T-helper 1 cell treated with Interleukin-12 subunit alpha and Interleukin-12 subunit beta and Interleukin-4 antibody, amounts not matched to agents 30 μg/mL and 1 μg/mL, for 36 hours (primary cell): ENCODE measurements at regions not wholly inside any gene's neighbourhood (a gene's known extent, or its start where the extent isn't known, plus 50 kb on each side); places are given as distances from the start of the nearest gene placed in this dataset.
"Not testable (repeated sequence)": the region's sequence is repeated elsewhere in the genome, so short reads cannot be mapped to it uniquely, and the experiment has no call there.

Experiments
- H3K27ac Mint-ChIP-seq: one replicate; pipeline ENCODE4 v1.8.0; 2021; ENCODE audit warnings: mild to moderate bottlenecking, mixed read lengths
- H3K27me3 Mint-ChIP-seq: one replicate; pipeline ENCODE4 v1.8.0; 2021; ENCODE audit warnings: low read depth, mixed read lengths
- H3K36me3 Mint-ChIP-seq: one replicate; pipeline ENCODE4 v1.8.0; 2021; ENCODE audit warnings: low read depth, mixed read lengths
- H3K4me1 Mint-ChIP-seq: one replicate; pipeline ENCODE4 v1.8.0; 2021; ENCODE audit warnings: low read depth, mixed read lengths
- H3K4me3 Mint-ChIP-seq: one replicate; pipeline ENCODE4 v1.8.0; 2021; ENCODE audit warnings: mild to moderate bottlenecking, moderate library complexity, mixed read lengths
- H3K9me3 Mint-ChIP-seq: one replicate; pipeline ENCODE4 v1.8.0; 2021; ENCODE audit warnings: mixed read lengths

- not testable (repeated sequence) for H3K4me1 Mint-ChIP-seq, H3K9me3 Mint-ChIP-seq, H3K27ac Mint-ChIP-seq, H3K36me3 Mint-ChIP-seq, H3K4me3 Mint-ChIP-seq
- H3K27me3 Mint-ChIP-seq, result peaks cover 17% of the 10 kb centered on the region
These were observed 80.3 kb downstream of the ANXA5 start for GRCh38 chr4:121616449-121616848.

- H3K27ac Mint-ChIP-seq, result no peak overlapping the region
- H3K4me3 Mint-ChIP-seq, result no peak overlapping the region
- no peaks in the 10 kb centered on the region for H3K9me3 Mint-ChIP-seq
- no peaks in the 10 kb centered on the region for H3K36me3 Mint-ChIP-seq
- H3K4me1 Mint-ChIP-seq, result no peaks in the 10 kb centered on the region
- peaks cover 16% of the 10 kb centered on the region for H3K27me3 Mint-ChIP-seq
These were observed 82.7 kb downstream of the ANXA5 start for GRCh38 chr4:121614101-121614500.

- H3K36me3 Mint-ChIP-seq, result no peaks in the 10 kb centered on the region
- no peak overlapping the region for H3K27ac Mint-ChIP-seq
- H3K4me1 Mint-ChIP-seq, result peaks cover 4% of the 10 kb centered on the region
- no peaks in the 10 kb centered on the region for H3K9me3 Mint-ChIP-seq
- H3K4me3 Mint-ChIP-seq, result no peak overlapping the region
- H3K27me3 Mint-ChIP-seq, result peaks cover 24% of the 10 kb centered on the region
These were observed 97.7 kb downstream of the ANXA5 start for GRCh38 chr4:121599049-121599448.

- Mint-ChIP-seq H3K36me3 (no peaks in the 10 kb centered on the region), H3K4me3 (no peak overlapping the region), H3K9me3 (no peaks in the 10 kb centered on the region), H3K27ac (no peak overlapping the region), H3K4me1 (peaks cover 4% of the 10 kb centered on the region), H3K27me3 (peaks cover 15% of the 10 kb centered on the region)
These were observed 99.3 kb downstream of the ANXA5 start for GRCh38 chr4:121597346-121597934.

GRCh38 chr4:121594796-121595526, 101.8 kb downstream of the ANXA5 start:
- H3K27me3 Mint-ChIP-seq, result peaks cover 9% of the 10 kb centered on the region
- H3K27ac Mint-ChIP-seq, result no peak overlapping the region
- H3K9me3 Mint-ChIP-seq, result no peaks in the 10 kb centered on the region
- no peaks in the 10 kb centered on the region for H3K36me3 Mint-ChIP-seq
- H3K4me1 Mint-ChIP-seq, result peaks cover 4% of the 10 kb centered on the region
- no peak overlapping the region for H3K4me3 Mint-ChIP-seq

- Mint-ChIP-seq H3K9me3 (no peaks in the 10 kb centered on the region), H3K27me3 (peaks cover 7% of the 10 kb centered on the region), H3K27ac (no peak overlapping the region), H3K36me3 (no peaks in the 10 kb centered on the region), H3K4me3 (no peak overlapping the region), H3K4me1 (peaks cover 4% of the 10 kb centered on the region)
These were observed 103.0 kb downstream of the ANXA5 start for GRCh38 chr4:121593760-121594159.

- H3K4me1 Mint-ChIP-seq, H3K4me3 Mint-ChIP-seq, H3K9me3 Mint-ChIP-seq, H3K36me3 Mint-ChIP-seq, H3K27ac Mint-ChIP-seq: not testable (repeated sequence)
- H3K27me3 Mint-ChIP-seq, result peaks cover 16% of the 10 kb centered on the region
These were observed 104.5 kb downstream of the ANXA5 start for GRCh38 chr4:121592257-121592656.

- no peak overlapping the region for H3K4me3 Mint-ChIP-seq
- peaks cover 18% of the 10 kb centered on the region for H3K27me3 Mint-ChIP-seq
- H3K9me3 Mint-ChIP-seq, result no peaks in the 10 kb centered on the region
- H3K36me3 Mint-ChIP-seq, result no peaks in the 10 kb centered on the region
- H3K4me1 Mint-ChIP-seq, result no peaks in the 10 kb centered on the region
- H3K27ac Mint-ChIP-seq, result no peak overlapping the region
These were observed 111.9 kb downstream of the ANXA5 start for GRCh38 chr4:121584836-121585235.

- Mint-ChIP-seq H3K36me3 (no peaks in the 10 kb centered on the region), H3K27me3 (peaks cover 17% of the 10 kb centered on the region), H3K4me1 (no peaks in the 10 kb centered on the region), H3K27ac (no peak overlapping the region), H3K9me3 (no peaks in the 10 kb centered on the region), H3K4me3 (no peak overlapping the region)
These were observed 113.4 kb downstream of the ANXA5 start for GRCh38 chr4:121583396-121583795.

GRCh38 chr4:121582296-121582695, 114.5 kb downstream of the ANXA5 start:
- Mint-ChIP-seq H3K27me3 (peaks cover 12% of the 10 kb centered on the region), H3K4me1 (no peaks in the 10 kb centered on the region), H3K4me3 (no peak overlapping the region)

GRCh38 chr4:121575392-121575791, 121.4 kb downstream of the ANXA5 start:
- not testable (repeated sequence) for H3K9me3 Mint-ChIP-seq, H3K4me3 Mint-ChIP-seq, H3K27me3 Mint-ChIP-seq, H3K36me3 Mint-ChIP-seq, H3K4me1 Mint-ChIP-seq, H3K27ac Mint-ChIP-seq

More at GRCh38 chr4:121582296-121582695, 114.5 kb downstream of the ANXA5 start:
- H3K36me3 Mint-ChIP-seq, result no peaks in the 10 kb centered on the region
- H3K27ac Mint-ChIP-seq, result no peak overlapping the region
- no peaks in the 10 kb centered on the region for H3K9me3 Mint-ChIP-seq

- no peaks in the 10 kb centered on the region for H3K36me3 Mint-ChIP-seq
- no peak overlapping the region for H3K27ac Mint-ChIP-seq
- no peak overlapping the region for H3K4me3 Mint-ChIP-seq
- no peaks in the 10 kb centered on the region for H3K9me3 Mint-ChIP-seq
- no peaks in the 10 kb centered on the region for H3K4me1 Mint-ChIP-seq
- H3K27me3 Mint-ChIP-seq, result peaks cover 11% of the 10 kb centered on the region
These were observed 122.2 kb downstream of the ANXA5 start for GRCh38 chr4:121574618-121575017.

- Mint-ChIP-seq H3K27me3 (peaks cover 22% of the 10 kb centered on the region), H3K36me3 (no peaks in the 10 kb centered on the region), H3K9me3 (no peaks in the 10 kb centered on the region), H3K27ac (no peak overlapping the region), H3K4me3 (no peak overlapping the region), H3K4me1 (no peaks in the 10 kb centered on the region)
These were observed 129.0 kb downstream of the ANXA5 start for GRCh38 chr4:121567748-121568147.

- H3K27ac Mint-ChIP-seq, result no peak overlapping the region
- no peaks in the 10 kb centered on the region for H3K9me3 Mint-ChIP-seq
- H3K4me1 Mint-ChIP-seq, result no peaks in the 10 kb centered on the region
- H3K36me3 Mint-ChIP-seq, result no peaks in the 10 kb centered on the region
- peaks cover 19% of the 10 kb centered on the region for H3K27me3 Mint-ChIP-seq
- no peak overlapping the region for H3K4me3 Mint-ChIP-seq
These were observed 131.9 kb downstream of the ANXA5 start for GRCh38 chr4:121564840-121565375.

GRCh38 chr4:121562811-121563210, 134.0 kb downstream of the ANXA5 start:
- no peaks in the 10 kb centered on the region for H3K4me1 Mint-ChIP-seq

More at GRCh38 chr4:121562811-121563210, 134.0 kb downstream of the ANXA5 start:
- no peak overlapping the region for H3K27ac Mint-ChIP-seq
- no peaks in the 10 kb centered on the region for H3K9me3 Mint-ChIP-seq
- no peak overlapping the region for H3K4me3 Mint-ChIP-seq
- H3K27me3 Mint-ChIP-seq, result peaks cover 10% of the 10 kb centered on the region
- H3K36me3 Mint-ChIP-seq, result no peaks in the 10 kb centered on the region
